GM19035 (cell line): ENCODE measurements at regions not wholly inside any gene's neighbourhood (a gene's known extent, or its start where the extent isn't known, plus 50 kb on each side); places are given as distances from the start of the nearest gene placed in this dataset.
"Not testable (repeated sequence)": the region's sequence is repeated elsewhere in the genome, so short reads cannot be mapped to it uniquely, and the experiment has no call there.

ENCODE experiments used
- ATAC-seq: cut with Tn5 transposase; IDR thresholded peaks from one replicate; pipeline ENCODE4 v1.9.1; 2021; ENCODE audit not compliant: unreplicated experiment

- ATAC-seq: not testable (repeated sequence)
Observed at GRCh38 chr22:49698616-49699015, 129.1 kb downstream of the BRD1 start.

- ATAC-seq: no peak
Observed at GRCh38 chr22:49697047-49697446, 130.6 kb downstream of the BRD1 start.

GRCh38 chr22:49694462-49695260 is 133.0 kb downstream of the BRD1 start:
- no peak for ATAC-seq

GRCh38 chr22:49693848-49694247 is 133.8 kb downstream of the BRD1 start:
- no peak for ATAC-seq

- ATAC-seq: no peak
Observed at GRCh38 chr22:49693416-49693815, 134.3 kb downstream of the BRD1 start.

GRCh38 chr22:49692499-49693225 is 135.0 kb downstream of the BRD1 start:
- ATAC-seq: no peak

- no peak for ATAC-seq
Observed at GRCh38 chr22:49691256-49691655, 136.4 kb downstream of the BRD1 start.

- ATAC-seq: no peak
Observed at GRCh38 chr22:49690454-49690853, 137.2 kb downstream of the BRD1 start.

GRCh38 chr22:49689858-49690257 is 137.8 kb downstream of the BRD1 start:
- ATAC-seq: no peak

- no peak for ATAC-seq
Observed at GRCh38 chr22:49689255-49689770, 138.4 kb downstream of the BRD1 start.

GRCh38 chr22:49688516-49689254 is 139.0 kb downstream of the BRD1 start:
- no peak for ATAC-seq

GRCh38 chr22:49687786-49688515 is 139.7 kb downstream of the BRD1 start:
- ATAC-seq: no peak

- ATAC-seq: no peak
Observed at GRCh38 chr22:49687333-49687732, 140.3 kb downstream of the BRD1 start.

GRCh38 chr22:49686495-49687219 is 141.0 kb downstream of the BRD1 start:
- no peak for ATAC-seq

GRCh38 chr22:49685686-49686085 is 142.0 kb downstream of the BRD1 start:
- ATAC-seq: no peak

- no peak for ATAC-seq
Observed at GRCh38 chr22:49685116-49685515, 142.6 kb downstream of the BRD1 start.

- ATAC-seq: no peak
Observed at GRCh38 chr22:49683032-49683431, 144.6 kb downstream of the BRD1 start.

- not testable (repeated sequence) for ATAC-seq
Observed at GRCh38 chr22:49680819-49681218, 146.9 kb downstream of the BRD1 start.

- no peak for ATAC-seq
Observed at GRCh38 chr22:49678842-49679170, 148.9 kb downstream of the BRD1 start.

- no peak for ATAC-seq
Observed at GRCh38 chr22:49678137-49678841, 149.4 kb downstream of the BRD1 start.
